ENCODE measurements at regions not wholly inside any gene's neighbourhood (a gene's known extent, or its start where the extent isn't known, plus 50 kb on each side); places are given as distances from the start of the nearest gene placed in this dataset.

- TF ChIP-seq CTCF (IDR thresholded peaks at IDR 0.05) (no peak), ZFX (IDR thresholded peaks at IDR 0.05; ENCODE audit: borderline replicate concordance) (no peak)
- H3K27ac ChIP-seq, result no peak overlapping the region
Measured at GRCh38 chr2:67500541-67500940, 103.4 kb downstream of the ETAA1 start.

GRCh38 chr2:67502346-67503065 lies 105.4 kb downstream of the ETAA1 start:
- TF ChIP-seq CTCF (IDR thresholded peaks at IDR 0.05), result no peak
- TF ChIP-seq ZFX (IDR thresholded peaks at IDR 0.05; ENCODE audit: borderline replicate concordance), result no peak
- no peak overlapping the region for H3K27ac ChIP-seq

- no peak for TF ChIP-seq CTCF (IDR thresholded peaks at IDR 0.05)
- TF ChIP-seq ZFX (IDR thresholded peaks at IDR 0.05; ENCODE audit: borderline replicate concordance), result no peak
- H3K27ac ChIP-seq, result no peak overlapping the region
Measured at GRCh38 chr2:67503066-67503795, 106.1 kb downstream of the ETAA1 start.

GRCh38 chr2:67510745-67511144 lies 113.6 kb downstream of the ETAA1 start:
- TF ChIP-seq CTCF (IDR thresholded peaks at IDR 0.05), result no peak
- no peak for TF ChIP-seq ZFX (IDR thresholded peaks at IDR 0.05; ENCODE audit: borderline replicate concordance)
- no peak overlapping the region for H3K27ac ChIP-seq

GRCh38 chr2:67514515-67514914 lies 117.4 kb downstream of the ETAA1 start:
- H3K27ac ChIP-seq, result no peak overlapping the region
- no peak for TF ChIP-seq ZFX (IDR thresholded peaks at IDR 0.05; ENCODE audit: borderline replicate concordance)
- TF ChIP-seq CTCF (IDR thresholded peaks at IDR 0.05), result no peak

- TF ChIP-seq ZFX (IDR thresholded peaks at IDR 0.05; ENCODE audit: borderline replicate concordance), result no peak
- no peak for TF ChIP-seq CTCF (IDR thresholded peaks at IDR 0.05)
Measured at GRCh38 chr2:67515056-67515455, 117.9 kb downstream of the ETAA1 start.

GRCh38 chr2:67515538-67515937 lies 118.4 kb downstream of the ETAA1 start:
- TF ChIP-seq ZFX (IDR thresholded peaks at IDR 0.05; ENCODE audit: borderline replicate concordance), result no peak
- no peak for TF ChIP-seq CTCF (IDR thresholded peaks at IDR 0.05)
- H3K27ac ChIP-seq, result no peak overlapping the region

More at GRCh38 chr2:67515056-67515455, 117.9 kb downstream of the ETAA1 start:
- no peak overlapping the region for H3K27ac ChIP-seq

Data from 22Rv1 (cell line).